ENCODE measurements at regions not wholly inside any gene's neighbourhood (a gene's known extent, or its start where the extent isn't known, plus 50 kb on each side); places are given as distances from the start of the nearest gene placed in this dataset.

DNA sequence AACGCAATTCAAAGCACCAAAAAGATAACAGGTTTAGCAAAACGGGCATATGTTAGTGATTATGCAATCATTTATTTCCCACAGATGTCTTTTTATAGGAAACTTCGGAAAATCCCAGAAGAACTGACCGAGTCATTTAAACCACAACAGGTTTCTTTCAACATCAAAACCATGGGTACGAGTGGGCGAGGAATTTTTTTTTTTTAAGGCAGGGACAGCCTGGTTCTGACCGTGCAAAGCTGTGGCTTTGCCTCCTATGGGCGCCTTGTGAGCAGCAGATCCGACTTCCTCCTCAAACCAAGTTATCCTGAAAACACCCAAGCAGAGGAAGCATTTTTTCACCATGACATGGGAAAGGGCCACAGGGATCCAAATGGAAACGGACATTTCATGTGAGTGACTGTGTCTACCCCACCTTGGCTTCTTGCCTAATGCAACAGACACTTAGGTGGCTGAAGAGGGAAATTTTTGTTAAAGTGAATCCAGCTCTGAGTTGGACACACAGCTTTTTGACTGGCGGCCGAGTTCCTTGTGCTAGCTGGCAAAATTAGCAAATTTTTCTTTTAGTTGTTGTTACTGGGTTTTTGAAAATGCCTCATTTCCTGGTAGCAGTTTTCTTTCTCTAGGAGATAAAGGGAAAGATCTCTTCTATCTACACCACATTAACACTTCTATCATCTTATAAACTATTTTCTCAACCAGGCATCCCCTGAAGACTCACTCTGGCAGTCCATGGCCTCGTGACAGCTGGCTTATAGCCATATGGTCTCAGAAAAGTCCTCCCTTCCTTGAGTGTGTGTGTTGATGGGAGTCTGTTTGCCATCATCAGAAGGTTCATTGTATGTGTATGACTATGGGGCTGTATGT, 487.4 kb upstream of the ZEB2 start:
- ATAC-seq: peak in 3 of 4 donors; percentile 39 to 63 (median 47)
- no peaks in the 10 kb centered on the region for H3K27me3 ChIP-seq (ENCODE audit: insufficient read depth in 3 of 3, low read length in 2 of 3)
- intact Hi-C loops (cut with DNase I): no loop called here
- 31 to 44% (median 32%) methylated on average over 13 of the region's 13 CpGs for WGBS, 3 donors
- H3K36me3 ChIP-seq (ENCODE audit: insufficient read depth in 1 of 2, low read depth in 1 of 2): no peaks in the 10 kb centered on the region
- TF ChIP-seq, protein P1, sequence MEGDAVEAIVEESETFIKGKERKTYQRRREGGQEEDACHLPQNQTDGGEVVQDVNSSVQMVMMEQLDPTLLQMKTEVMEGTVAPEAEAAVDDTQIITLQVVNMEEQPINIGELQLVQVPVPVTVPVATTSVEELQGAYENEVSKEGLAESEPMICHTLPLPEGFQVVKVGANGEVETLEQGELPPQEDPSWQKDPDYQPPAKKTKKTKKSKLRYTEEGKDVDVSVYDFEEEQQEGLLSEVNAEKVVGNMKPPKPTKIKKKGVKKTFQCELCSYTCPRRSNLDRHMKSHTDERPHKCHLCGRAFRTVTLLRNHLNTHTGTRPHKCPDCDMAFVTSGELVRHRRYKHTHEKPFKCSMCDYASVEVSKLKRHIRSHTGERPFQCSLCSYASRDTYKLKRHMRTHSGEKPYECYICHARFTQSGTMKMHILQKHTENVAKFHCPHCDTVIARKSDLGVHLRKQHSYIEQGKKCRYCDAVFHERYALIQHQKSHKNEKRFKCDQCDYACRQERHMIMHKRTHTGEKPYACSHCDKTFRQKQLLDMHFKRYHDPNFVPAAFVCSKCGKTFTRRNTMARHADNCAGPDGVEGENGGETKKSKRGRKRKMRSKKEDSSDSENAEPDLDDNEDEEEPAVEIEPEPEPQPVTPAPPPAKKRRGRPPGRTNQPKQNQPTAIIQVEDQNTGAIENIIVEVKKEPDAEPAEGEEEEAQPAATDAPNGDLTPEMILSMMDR (IDR thresholded peaks at IDR 0.05): no peak
- peak; percentile 59 to 61 for DNase-seq
- H3K4me3 ChIP-seq: no peak overlapping the region
- H3K4me1 ChIP-seq: no peaks in the 10 kb centered on the region
- H3K9me3 ChIP-seq: no peaks in the 10 kb centered on the region
- H3K27ac ChIP-seq: peak overlapping the region; percentile 34

DNA sequence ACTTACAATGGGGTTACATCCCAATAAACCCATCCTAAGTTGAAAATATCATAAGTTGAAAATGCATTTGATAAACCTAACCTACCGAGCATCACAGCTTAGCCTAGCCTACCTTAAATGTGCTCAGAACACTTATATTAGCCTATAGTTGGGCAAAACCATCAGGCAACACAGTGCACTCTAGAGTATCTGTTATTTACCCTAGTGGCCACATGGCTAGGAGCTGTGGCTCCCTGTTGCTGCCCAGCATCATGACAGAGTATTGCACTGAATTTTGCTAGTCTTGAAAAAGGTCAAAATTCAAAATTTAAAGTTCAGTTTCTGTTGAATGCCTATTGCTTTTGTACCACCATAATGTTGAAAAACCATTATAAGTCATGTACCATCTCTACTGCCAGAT, 482.7 kb upstream of the ZEB2 start:
- DNase-seq (no peak), ATAC-seq (no peak)
- Histone ChIP-seq H3K9me3 (no peaks in the 10 kb centered on the region), H3K36me3 (ENCODE audit: insufficient read depth in 1 of 2, low read depth in 1 of 2) (no peaks in the 10 kb centered on the region), H3K4me1 (no peaks in the 10 kb centered on the region), H3K27me3 (ENCODE audit: insufficient read depth in 3 of 3, low read length in 2 of 3) (no peaks in the 10 kb centered on the region), H3K4me3 (no peak overlapping the region), H3K27ac (no peak overlapping the region)
- intact Hi-C loops (cut with DNase I): no loop called here
- TF ChIP-seq, protein P1 (IDR thresholded peaks at IDR 0.05): no peak
- 92 to 96% (median 95%) methylated on average over 1 of the region's 1 CpG for WGBS, 3 donors

DNA sequence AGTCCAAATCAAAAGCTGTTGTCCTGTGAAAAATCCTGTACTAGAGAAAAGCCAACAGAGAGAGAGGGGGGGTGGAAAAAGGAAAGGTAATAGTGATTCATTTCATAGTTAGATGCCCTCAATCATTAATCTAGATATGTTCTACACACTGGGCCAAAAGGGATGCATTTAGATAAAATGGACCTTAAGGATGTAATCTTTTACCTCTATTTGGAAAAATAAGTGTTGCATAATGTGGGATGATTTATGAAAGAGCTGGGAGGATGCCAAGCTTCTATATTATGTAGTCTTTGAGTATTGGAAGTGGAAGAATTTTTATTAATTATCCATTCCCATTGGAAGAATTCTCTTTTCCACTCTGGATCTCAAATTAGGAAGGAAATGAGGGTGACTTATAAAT, 480.5 kb upstream of the ZEB2 start:
- no peak for ATAC-seq
- intact Hi-C loops (cut with DNase I): no loop called here
- H3K27ac ChIP-seq: no peak overlapping the region

DNA sequence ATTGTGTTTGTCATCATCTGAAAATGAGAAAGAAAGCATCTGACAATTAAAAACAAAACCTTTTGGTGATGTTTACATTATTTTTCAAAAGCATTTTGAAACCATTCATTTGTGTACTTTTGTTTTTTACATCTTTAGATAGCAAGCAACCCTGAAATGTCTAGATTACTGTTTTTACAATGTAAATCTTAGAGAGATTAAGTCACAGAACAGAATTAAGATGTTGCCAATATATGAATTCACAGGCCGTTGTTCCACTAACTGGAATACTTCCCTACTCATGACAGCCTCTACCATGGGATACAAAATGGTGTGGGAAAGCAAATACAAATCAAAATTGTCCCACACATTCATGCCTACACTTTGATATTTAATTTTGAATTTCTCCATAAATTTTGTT, 480.0 kb upstream of the ZEB2 start:
- TF ChIP-seq, protein P1 (IDR thresholded peaks at IDR 0.05): no peak
- 42 to 50% (median 42%) methylated on average over 1 of the region's 1 CpG for WGBS, 3 donors
- Histone ChIP-seq H3K27ac (peak overlapping the region; percentile 10), H3K36me3 (ENCODE audit: insufficient read depth in 1 of 2, low read depth in 1 of 2) (no peaks in the 10 kb centered on the region), H3K4me1 (no peaks in the 10 kb centered on the region), H3K4me3 (no peak overlapping the region), H3K27me3 (ENCODE audit: insufficient read depth in 3 of 3, low read length in 2 of 3) (no peaks in the 10 kb centered on the region), H3K9me3 (no peaks in the 10 kb centered on the region)
- intact Hi-C loops (cut with DNase I): no loop called here
- DNase-seq (no peak), ATAC-seq (no peak)

More for the DNA sequence above, 480.5 kb upstream of the ZEB2 start:
- no peak for DNase-seq
- H3K9me3 ChIP-seq: no peaks in the 10 kb centered on the region
- H3K36me3 ChIP-seq (ENCODE audit: insufficient read depth in 1 of 2, low read depth in 1 of 2): no peaks in the 10 kb centered on the region
- H3K4me1 ChIP-seq: no peaks in the 10 kb centered on the region
- H3K27me3 ChIP-seq (ENCODE audit: insufficient read depth in 3 of 3, low read length in 2 of 3): no peaks in the 10 kb centered on the region
- TF ChIP-seq, protein P1 (IDR thresholded peaks at IDR 0.05): no peak
- no peak overlapping the region for H3K4me3 ChIP-seq

All from psoas muscle (tissue), 7 donors.